ENCODE measurements at regions not wholly inside any gene's neighbourhood (a gene's known extent, or its start where the extent isn't known, plus 50 kb on each side); places are given as distances from the start of the nearest gene placed in this dataset.

- TF ChIP-seq CTCF (IDR thresholded peaks at IDR 0.05 in 2 of 3, conservative IDR thresholded peaks at IDR 0.05 in 1 of 3; ENCODE audit: borderline replicate concordance in 1 of 3, insufficient read depth in 1 of 3, low read depth in 2 of 3, low read length in 2 of 3) (no peak), EZH2phosphoT487 (IDR thresholded peaks at IDR 0.05; ENCODE audit: borderline replicate concordance) (no peak), CBX3 (IDR thresholded peaks at IDR 0.05; ENCODE audit: low read depth) (no peak), EZH2 (IDR thresholded peaks at IDR 0.05) (no peak), SRF (IDR thresholded peaks at IDR 0.05; ENCODE audit: low read depth) (no peak), POLR2A (IDR thresholded peaks at IDR 0.05; ENCODE audit: borderline replicate concordance, extremely low read depth, insufficient read depth, insufficient read length) (no peak), ZBTB33 (IDR thresholded peaks at IDR 0.05; ENCODE audit: extremely low read depth, insufficient replicate concordance, low read length) (no peak)
These were observed 740.3 kb downstream of the OTOL1 start for GRCh38 chr3:162236949-162237348.

Data from HCT116 (cell line).